GM18517 (cell line): ENCODE measurements at regions not wholly inside any gene's neighbourhood (a gene's known extent, or its start where the extent isn't known, plus 50 kb on each side); places are given as distances from the start of the nearest gene placed in this dataset.

Experiments used
- ATAC-seq: cut with Tn5 transposase; IDR thresholded peaks from one replicate; pipeline ENCODE4 v1.9.1; 2021; ENCODE audit warnings: mild to moderate bottlenecking, moderate library complexity; ENCODE audit not compliant: unreplicated experiment

- no peak for ATAC-seq
Observed at GRCh38 chr6:10307028-10307427, 107.8 kb downstream of the TFAP2A start.

DNA sequence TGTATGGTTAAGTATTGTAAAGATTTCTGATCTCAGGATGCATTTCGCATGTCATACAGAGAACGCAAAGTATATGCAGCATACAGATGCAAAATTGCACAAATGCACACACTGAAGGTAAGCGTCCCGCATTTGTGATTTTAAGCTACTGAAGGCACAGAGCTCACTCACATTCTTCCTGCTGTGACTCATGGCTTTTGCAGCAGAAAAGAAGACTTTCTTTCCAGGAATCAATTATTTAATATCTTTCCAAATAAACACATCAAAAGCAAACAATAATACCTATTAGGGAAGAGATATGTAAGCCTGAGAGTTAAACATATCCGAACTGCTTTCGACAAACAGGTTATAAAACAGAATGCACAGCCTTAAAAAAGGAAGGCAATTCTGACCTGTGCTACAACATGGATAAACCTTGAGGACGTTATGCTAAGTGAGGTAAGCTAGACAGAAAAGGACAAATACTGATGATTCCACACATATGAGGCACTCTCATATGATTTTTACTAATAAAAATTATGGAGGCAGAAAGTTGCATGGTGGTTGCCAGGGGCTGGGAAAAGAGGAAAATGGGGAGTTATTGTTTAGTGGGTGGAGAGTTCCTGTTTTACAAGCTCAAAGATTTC, 109.0 kb downstream of the TFAP2A start:
- no peak for ATAC-seq

GRCh38 chr6:10303608-10304506, 111.0 kb downstream of the TFAP2A start:
- ATAC-seq, result no peak

GRCh38 chr6:10302566-10303235, 112.2 kb downstream of the TFAP2A start:
- no peak for ATAC-seq

GRCh38 chr6:10300071-10300470, 114.8 kb downstream of the TFAP2A start:
- no peak for ATAC-seq

- ATAC-seq, result no peak
Observed at GRCh38 chr6:10297832-10298231, 117.0 kb downstream of the TFAP2A start.

DNA sequence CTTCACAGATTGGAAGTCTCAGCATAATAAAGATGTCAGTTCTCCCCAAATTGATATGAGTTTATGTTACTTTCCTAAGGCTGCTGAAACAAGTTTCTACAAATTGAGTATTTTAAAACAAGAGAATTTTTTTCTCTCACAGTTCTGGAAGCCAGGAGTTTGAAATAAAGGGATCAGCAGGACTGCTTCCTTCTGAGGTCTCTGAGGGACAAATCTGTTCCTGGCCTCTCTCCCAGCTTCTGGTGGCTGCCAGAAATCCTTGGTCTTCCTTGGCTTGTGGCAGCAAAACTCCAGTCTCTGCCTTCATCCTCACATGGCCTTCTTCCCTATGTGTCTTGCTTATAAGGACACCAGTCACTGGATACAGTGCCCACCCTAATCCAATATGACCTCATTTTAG, 136.1 kb downstream of the TFAP2A start:
- ATAC-seq, result no peak

- ATAC-seq, result no peak
Observed at GRCh38 chr6:10276660-10277287, 138.1 kb downstream of the TFAP2A start.

DNA sequence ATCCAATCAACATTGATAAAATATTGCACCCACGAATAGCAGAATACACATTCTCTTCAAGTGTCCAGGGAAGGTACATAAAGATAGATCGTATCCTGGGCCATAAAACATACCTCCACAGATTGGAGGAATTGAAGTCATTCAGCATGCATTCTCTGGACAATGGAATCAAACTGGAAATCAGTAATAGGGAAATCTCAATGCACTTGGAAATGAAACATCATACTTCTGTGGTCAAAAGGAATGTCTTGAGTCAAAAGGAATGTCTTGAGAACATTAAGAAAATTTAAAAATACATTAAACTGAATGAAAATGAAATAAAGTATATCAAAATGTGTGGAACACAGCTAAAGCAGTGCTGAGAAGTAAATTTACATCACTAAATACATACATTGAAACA, 138.8 kb downstream of the TFAP2A start:
- no peak for ATAC-seq

DNA sequence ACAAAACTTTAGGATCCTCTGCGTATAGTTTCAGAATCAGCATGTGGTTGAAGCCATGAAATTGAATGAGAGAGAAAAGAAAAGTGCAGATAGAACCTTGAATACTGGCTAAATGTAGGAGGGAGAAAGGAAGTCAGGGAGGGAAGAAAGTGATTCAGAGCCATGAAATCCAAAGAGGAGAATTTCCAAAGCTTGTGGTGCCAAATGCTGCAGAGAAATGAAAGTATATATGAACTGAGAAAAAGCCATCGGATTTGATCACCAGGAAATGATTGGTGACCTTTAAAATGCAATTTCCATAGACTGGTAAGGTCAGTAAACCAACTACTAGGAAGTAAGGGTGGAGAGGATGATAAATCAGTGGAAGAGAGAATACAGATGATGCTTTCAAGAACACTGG, 142.3 kb downstream of the TFAP2A start:
- no peak for ATAC-seq

DNA sequence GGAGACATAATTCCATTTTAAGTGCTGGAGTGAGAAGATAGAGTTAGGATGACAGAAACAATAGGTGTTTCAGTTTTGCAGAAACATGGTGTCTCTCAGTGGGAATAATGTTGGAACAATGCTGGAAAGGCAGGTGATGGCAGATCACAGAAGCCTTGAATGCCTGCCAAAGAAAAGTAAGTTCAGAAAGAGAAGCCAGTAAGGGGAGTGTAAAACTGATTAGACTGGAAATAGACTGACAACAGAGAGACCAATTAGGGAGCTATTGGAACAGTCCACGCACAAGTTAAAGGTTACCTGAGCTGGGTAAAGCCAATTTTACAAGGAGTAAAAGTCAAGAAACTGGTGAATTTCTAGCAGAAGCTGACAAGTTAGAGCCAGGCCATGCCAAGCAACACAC, 142.9 kb downstream of the TFAP2A start:
- ATAC-seq, result no peak

- ATAC-seq, result peak; percentile 80
Observed at GRCh38 chr6:10269814-10270472, 144.9 kb downstream of the TFAP2A start.

GRCh38 chr6:10268611-10269310, 146.1 kb downstream of the TFAP2A start:
- ATAC-seq, result no peak

DNA sequence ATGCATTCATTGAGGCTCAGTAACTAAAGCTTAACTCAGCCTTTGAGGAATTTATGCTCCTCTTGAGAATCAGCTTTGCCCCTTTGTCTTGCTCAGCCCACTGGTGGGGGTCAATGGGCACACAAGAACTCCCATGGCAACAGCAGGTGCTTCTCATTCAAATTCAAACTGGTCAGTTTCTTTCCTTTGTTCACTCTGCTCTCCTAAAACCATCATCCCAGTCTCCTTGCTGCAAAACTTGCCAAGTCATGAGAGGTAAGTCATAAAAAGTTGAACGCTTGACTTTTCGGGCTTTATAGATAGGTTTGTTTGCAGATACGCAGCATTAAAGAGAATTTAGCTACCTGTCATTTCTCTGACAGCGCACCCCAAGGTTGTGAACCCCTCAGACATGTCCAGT, 146.8 kb downstream of the TFAP2A start:
- ATAC-seq, result no peak

GRCh38 chr6:10266462-10266861, 148.4 kb downstream of the TFAP2A start:
- ATAC-seq, result no peak

DNA sequence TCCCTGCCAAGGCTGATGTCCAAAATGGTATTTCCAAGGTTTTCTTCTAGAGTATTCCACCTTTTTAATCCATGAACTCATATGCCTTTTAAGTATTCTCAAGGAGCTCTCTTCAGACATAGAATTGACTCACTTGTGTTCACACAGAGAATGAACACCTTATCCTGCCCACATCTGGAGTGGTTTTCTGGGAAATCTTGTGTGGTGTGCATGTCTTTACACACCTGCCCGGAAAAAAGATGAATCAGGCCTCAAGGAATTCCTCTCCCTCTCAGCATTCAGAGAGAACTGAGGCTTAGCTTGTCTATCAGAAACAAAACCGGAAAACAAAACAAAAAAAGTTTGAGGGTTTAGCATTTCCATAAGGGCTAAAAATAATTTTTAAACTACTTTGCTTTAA, 148.8 kb downstream of the TFAP2A start:
- ATAC-seq, result no peak

GRCh38 chr6:10262505-10262904, 152.4 kb downstream of the TFAP2A start:
- ATAC-seq, result no peak

DNA sequence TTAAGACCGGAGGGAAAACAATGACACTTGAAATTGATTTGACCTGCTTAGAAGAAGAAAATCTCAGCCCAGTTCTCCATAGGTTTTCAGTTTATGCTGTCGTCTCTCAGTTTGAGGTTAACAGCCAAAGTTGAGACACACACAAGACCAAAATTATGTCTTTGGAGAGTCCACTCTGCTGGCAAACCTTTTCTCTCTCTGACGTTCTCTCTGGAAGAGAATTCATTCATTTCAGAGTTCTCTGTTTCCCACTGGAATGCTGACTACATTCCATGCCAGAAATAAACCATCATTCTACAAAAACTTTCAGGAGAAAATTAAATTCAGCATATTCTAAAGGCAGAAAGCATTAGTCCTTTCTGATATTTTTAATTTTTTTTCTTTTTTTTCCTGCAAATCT, 155.2 kb downstream of the TFAP2A start:
- ATAC-seq, result no peak

DNA sequence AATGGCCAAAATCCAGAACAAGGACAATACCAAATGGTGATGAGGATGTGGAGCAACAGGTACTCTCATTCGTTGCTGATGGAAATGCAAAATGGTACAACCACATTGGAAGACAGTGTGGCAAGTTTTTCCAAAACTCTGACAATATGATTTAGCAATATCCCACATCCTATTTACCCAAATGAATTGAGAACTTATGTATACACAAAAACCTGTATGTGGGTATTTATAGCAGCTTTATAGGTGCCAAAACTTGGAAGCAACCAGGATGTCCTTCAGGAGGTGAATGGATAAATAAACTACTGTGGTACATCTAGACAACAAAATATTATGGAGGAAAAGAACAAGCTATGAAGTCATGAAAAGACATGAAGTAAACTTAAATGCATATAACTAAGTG, 156.5 kb downstream of the TFAP2A start:
- ATAC-seq, result no peak

DNA sequence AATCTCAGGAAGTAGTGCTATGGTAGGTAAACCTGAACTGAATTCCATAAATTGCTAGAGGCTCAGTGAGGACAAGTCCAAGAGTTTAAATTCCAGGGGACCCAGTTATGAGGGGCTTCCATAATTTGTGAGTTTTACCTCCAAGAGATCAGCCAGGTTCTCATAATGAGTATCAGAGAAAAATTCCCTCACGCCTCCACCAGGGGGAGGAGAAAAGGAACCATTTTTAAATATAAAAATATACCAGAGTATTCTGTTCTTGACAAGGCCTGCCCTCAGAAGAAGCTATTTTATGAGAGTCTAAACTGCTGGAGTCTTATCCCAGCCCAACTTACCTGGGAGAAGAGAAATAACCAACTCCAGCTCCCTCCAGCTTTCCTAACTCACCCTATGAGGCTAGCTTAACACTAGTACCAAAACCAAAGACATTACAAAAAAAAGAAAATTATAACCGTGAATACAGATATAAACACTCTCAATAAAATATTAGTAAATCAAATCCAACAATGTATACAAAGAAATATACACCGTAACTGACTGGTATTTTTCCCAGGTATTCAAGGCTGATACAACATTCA, 158.7 kb downstream of the TFAP2A start:
- no peak for ATAC-seq
